ENCODE measurements at regions not wholly inside any gene's neighbourhood (a gene's known extent, or its start where the extent isn't known, plus 50 kb on each side); places are given as distances from the start of the nearest gene placed in this dataset.
"Not testable (repeated sequence)": the region's sequence is repeated elsewhere in the genome, so short reads cannot be mapped to it uniquely, and the experiment has no call there.

GRCh38 chr6:15922510-15923250 is 206.2 kb upstream of the MYLIP start:
- DNase-seq, result no peak

GRCh38 chr6:15921243-15921642 is 207.6 kb upstream of the MYLIP start:
- DNase-seq, result no peak

DNA sequence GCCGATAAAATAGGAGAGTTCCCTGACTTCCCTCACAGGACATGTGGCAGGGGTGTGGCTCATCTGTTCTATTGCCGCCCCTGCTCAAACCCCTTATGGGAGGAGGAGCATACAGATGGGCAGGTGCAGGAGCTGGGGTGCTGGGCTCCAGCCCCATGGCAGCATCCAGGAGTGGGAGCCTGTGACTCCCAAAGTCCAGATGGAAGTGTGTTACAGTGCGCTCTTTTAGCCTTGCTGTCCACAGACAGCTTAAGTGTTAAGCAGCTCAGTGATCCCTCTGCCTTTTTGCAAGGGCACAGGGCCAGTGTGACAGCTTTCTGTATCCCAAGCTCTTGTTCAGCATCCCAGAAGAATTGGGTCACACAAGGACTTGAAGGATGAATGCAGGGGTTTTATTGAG is 212.3 kb upstream of the MYLIP start:
- DNase-seq, result no peak

DNA sequence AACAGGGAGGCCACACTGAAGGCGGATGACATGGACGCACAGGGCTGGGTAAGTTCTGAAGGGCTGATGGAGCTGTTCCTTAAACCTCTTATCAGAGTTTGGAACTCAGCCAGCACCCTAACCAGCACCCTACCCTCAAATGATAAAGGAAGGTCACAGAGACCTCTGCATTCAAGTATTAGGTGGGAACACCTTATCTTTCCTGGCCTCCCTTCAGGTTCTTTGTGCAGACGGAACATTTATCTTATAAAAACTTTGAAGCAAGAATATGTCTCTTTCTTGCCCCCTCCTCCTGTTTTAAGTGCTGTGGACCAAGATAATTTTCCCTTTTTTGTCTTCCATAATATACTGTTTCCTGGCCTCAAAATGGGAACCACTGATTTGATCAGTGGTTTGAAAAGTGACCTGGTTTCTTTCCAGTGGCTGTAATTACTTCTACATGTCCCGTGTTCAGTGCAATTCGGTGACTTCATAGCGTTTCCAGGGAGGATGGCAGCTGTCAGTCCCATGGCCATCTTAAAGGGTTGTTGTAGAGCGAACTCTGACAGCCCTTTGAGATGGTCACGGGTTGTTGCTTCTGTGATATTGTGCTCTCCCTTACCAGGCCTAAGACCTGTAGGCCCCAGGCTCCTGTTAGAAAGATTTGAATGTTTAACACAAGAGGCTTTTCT is 213.2 kb upstream of the MYLIP start:
- DNase-seq, result no peak

DNA sequence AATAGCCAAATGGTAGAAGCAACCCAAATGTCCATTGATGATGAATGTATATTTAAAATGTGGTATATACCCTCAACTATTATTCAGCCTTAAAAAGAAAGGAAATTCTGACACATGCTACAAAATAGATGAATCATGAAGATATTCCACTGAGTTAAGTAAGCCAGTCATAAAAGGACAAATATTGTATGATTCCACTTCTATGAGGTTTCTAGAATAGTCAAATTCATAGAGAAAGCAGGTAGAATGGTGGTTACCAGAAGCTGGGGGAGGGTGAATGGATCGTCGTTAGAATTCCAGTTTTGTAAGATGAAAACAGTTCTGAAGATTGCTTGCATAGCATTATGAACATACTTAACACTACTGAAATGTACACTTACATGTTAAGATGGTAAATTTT is 214.3 kb upstream of the MYLIP start:
- DNase-seq, result no peak

- no peak for DNase-seq
Measured at GRCh38 chr6:15913573-15913972, 215.3 kb upstream of the MYLIP start.

- no peak for DNase-seq
Measured at GRCh38 chr6:15912505-15913400, 216.1 kb upstream of the MYLIP start.

DNA sequence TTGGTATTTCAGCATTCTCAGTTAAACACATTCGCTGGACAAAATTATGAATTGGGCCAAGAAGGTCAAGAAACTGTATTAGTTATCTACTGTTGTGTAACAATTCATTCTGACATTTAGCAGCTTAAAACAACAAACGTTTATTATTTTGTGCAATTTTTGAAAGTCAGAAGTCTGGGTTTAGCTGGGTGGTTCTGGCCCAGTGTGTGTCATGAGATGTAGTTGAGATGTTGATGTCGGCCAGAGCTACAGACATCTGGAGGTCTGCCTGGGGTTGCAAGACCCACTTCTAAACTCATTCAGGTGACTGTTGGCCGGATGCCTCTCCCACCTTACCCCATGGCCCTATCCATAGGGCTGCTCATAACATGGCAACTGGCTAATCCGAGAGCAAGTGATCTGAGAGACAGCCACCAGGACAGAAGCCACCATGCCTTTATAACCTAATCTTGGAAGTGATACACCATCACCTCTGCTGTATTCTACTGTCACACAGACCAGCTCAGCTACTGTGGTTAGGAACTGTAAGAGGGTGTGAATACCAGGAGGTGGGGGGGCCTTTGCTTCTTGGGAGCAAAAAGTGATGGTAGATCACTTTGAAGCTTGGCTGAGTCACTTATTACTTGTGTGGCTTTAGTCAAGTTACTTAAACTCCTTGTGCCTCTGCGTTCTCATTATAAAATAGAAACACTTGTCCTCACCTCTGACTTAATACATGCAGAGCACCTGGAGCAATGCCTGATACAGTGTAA is 217.0 kb upstream of the MYLIP start:
- DNase-seq, result no peak

DNA sequence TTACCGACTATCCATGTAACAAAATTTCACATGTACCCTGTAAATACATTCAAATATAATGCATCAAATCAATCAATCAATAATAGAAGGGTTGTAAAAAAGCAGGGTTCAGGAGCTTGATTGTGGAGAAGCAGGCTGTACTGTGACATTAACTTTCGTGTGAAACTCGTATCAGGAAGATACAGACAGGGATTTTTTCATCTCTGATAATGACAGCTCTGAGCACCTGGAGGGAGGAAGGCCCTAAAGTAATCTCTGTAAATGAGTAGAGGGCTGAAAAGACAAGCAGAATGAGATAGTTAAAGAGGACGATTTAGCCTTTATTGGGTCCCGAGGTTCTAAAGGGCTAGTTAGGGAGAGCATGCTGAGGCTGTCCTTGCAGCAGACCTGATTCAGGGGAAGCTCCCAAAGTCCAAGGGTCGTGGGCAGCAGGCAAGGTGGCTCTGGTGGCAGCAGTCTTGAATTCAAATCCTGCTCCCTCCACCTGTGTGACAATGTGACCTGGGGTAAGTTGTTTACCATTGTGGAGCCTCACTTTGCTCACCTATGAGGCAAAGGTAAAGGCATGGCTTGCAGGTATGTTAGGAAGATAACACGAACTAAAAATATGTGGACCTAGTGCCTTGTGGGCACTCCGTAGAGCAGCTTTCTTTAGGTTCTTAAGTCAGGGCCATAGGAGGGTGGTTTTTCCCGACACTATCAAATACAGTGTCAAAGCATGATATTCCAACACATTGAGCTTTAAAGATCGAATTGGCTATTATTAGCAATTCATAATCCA is 219.4 kb upstream of the MYLIP start:
- DNase-seq, result no peak

DNA sequence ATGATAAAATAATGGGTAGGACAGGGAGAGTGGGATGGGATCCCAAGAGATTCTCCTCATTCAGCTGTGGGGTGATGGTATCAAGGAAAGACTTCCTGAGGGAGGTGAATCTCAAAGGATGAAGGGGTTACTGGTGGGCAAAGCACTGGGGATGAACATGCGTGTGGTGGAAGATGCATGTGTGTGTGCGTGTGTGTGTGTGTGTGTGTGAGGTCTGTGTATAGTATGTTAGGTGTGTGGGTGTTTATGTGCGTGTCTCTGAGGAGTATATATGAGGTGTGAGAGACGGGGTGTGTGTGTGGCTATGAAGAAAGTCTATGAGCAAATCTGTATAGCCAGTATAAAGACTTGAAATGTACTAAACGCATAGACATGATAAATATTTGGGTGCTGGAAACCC is 220.0 kb upstream of the MYLIP start:
- DNase-seq, result no peak

GRCh38 chr6:15907914-15908518 is 220.9 kb upstream of the MYLIP start:
- no peak for DNase-seq

GRCh38 chr6:15907220-15907913 is 221.5 kb upstream of the MYLIP start:
- DNase-seq, result not testable (repeated sequence)

- DNase-seq, result no peak
Measured at GRCh38 chr6:15906420-15907016, 222.4 kb upstream of the MYLIP start.

DNA sequence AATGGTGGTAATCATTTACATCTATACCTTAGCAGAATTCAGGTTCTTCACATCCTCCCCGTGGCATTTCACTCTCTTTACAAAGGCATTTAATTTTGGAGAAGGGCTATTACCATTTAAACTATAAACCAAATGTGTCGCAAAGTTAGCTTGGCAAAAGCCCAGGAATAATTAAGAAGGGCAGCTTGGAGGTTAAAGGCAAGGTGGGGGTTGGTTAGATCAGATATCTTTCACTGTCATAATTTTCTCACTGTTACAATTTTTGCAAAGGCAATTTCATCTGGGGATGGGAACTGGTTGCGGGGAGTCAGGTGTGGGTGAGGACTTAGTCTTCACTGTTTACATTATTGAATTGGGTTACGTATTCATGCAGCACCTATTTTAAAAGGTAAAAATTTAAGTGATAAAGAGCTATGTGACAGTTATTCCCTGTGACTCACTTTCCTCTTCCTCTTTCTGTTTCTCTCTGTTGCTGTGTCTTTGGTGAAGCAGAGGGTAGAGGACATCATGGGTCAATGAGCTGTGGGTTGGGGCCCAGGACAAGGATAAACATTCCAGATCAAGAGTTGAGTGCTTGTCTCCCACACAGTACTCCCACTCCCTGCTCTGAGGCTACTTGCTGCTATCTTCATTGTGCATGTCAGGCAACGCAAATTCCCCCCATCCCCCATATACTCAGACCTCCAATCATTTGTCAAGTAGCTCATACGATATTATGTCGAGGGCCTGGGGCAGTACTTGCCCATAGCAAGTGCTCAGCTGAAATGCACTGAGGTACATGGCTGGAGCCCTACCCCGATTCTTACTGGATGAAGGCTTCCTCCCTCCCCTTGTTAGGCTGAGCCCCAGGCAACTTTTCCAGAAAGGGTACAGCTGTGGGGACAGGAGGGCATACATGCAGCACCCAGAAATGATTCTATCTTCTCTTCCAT is 223.1 kb upstream of the MYLIP start:
- DNase-seq, result no peak

DNA sequence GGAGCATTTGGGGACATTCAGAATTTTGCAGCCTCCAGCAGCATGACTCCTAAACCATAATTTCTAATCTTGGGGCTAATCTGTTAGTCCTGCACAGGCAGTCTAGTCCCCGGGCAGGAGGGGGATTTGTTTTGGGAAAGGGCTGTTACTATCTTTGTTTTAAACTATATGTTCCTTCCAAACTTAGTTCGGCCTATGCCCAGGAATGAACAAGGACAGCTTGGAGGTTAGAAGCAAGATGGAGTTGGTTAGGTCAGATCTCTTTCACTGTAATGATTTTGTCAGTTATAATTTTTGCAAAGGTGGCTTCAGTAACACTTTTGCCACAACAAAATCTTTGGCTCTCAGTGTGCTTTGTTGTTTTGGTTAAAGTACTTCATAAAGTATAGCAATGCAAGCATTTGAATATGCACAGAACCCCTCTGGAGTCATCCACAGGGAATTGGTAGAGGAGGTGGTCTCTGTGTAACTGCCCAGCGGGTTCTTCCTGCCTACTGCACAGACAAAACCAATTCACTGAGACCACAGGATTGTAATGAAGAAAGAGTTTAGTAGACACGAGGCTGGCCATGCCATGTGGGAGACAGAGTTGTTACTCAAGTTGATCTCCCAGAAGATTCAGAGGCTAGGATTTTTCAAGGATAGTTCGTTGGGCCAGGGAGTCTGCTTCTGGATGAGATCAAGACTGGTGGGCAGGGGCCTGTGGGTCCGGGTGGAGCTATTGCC is 224.1 kb upstream of the MYLIP start:
- DNase-seq, result no peak

GRCh38 chr6:15901141-15902115 is 227.5 kb upstream of the MYLIP start:
- DNase-seq, result no peak

GRCh38 chr6:15898693-15899092 is 230.2 kb upstream of the MYLIP start:
- no peak for DNase-seq
